ENCODE measurements at regions not wholly inside any gene's neighbourhood (a gene's known extent, or its start where the extent isn't known, plus 50 kb on each side); places are given as distances from the start of the nearest gene placed in this dataset.
"Not testable (repeated sequence)": the region's sequence is repeated elsewhere in the genome, so short reads cannot be mapped to it uniquely, and the experiment has no call there.

- DNase-seq (ENCODE audit: extremely low read depth, low read depth), result peak; percentile 14
Observed at GRCh38 chr16:19980632-19981265, 92.9 kb downstream of the GPR139 start.

GRCh38 chr16:19979638-19980037, 94.1 kb downstream of the GPR139 start:
- no peak for DNase-seq (ENCODE audit: extremely low read depth, low read depth)

- no peak for DNase-seq (ENCODE audit: extremely low read depth, low read depth)
Observed at GRCh38 chr16:19974607-19975006, 90.0 kb upstream of the GPRC5B start.

GRCh38 chr16:19972111-19972510, 87.5 kb upstream of the GPRC5B start:
- DNase-seq (ENCODE audit: extremely low read depth, low read depth), result no peak

GRCh38 chr16:19968891-19969683, 84.4 kb upstream of the GPRC5B start:
- no peak for DNase-seq (ENCODE audit: extremely low read depth, low read depth)

- DNase-seq (ENCODE audit: extremely low read depth, low read depth), result no peak
Observed at GRCh38 chr16:19967963-19968362, 83.3 kb upstream of the GPRC5B start.

GRCh38 chr16:19967561-19967960, 82.9 kb upstream of the GPRC5B start:
- no peak for DNase-seq (ENCODE audit: extremely low read depth, low read depth)

GRCh38 chr16:19963301-19963700, 78.7 kb upstream of the GPRC5B start:
- no peak for DNase-seq (ENCODE audit: extremely low read depth, low read depth)

- no peak for DNase-seq (ENCODE audit: extremely low read depth, low read depth)
Observed at GRCh38 chr16:19960183-19960582, 75.5 kb upstream of the GPRC5B start.

GRCh38 chr16:19959736-19960135, 75.1 kb upstream of the GPRC5B start:
- no peak for DNase-seq (ENCODE audit: extremely low read depth, low read depth)

GRCh38 chr16:19955896-19956295, 71.2 kb upstream of the GPRC5B start:
- DNase-seq (ENCODE audit: extremely low read depth, low read depth), result not testable (repeated sequence)

GRCh38 chr16:19955084-19955483, 70.4 kb upstream of the GPRC5B start:
- DNase-seq (ENCODE audit: extremely low read depth, low read depth), result not testable (repeated sequence)

- no peak for DNase-seq (ENCODE audit: extremely low read depth, low read depth)
Observed at GRCh38 chr16:19948186-19949104, 63.8 kb upstream of the GPRC5B start.

GRCh38 chr16:19945934-19946333, 61.3 kb upstream of the GPRC5B start:
- DNase-seq (ENCODE audit: extremely low read depth, low read depth), result no peak

- no peak for DNase-seq (ENCODE audit: extremely low read depth, low read depth)
Observed at GRCh38 chr16:19940195-19940594, 55.5 kb upstream of the GPRC5B start.

GRCh38 chr16:19939553-19939952, 54.9 kb upstream of the GPRC5B start:
- no peak for DNase-seq (ENCODE audit: extremely low read depth, low read depth)

GRCh38 chr16:19938536-19938935, 53.9 kb upstream of the GPRC5B start:
- DNase-seq (ENCODE audit: extremely low read depth, low read depth), result no peak

- DNase-seq (ENCODE audit: extremely low read depth, low read depth), result no peak
Observed at GRCh38 chr16:19936441-19936840, 51.8 kb upstream of the GPRC5B start.

- DNase-seq (ENCODE audit: extremely low read depth, low read depth), result no peak
Observed at GRCh38 chr16:19935694-19936093, 51.0 kb upstream of the GPRC5B start.

All from NCI-H460 (cell line).